NCI-H774 (cell line): ENCODE measurements at regions not wholly inside any gene's neighbourhood (a gene's known extent, or its start where the extent isn't known, plus 50 kb on each side); places are given as distances from the start of the nearest gene placed in this dataset.

ENCODE experiments used
- DNase-seq: peaks from one replicate; lab custom pipeline; 2025; lab: John Stamatoyannopoulos, UW

- no peak for DNase-seq
These were observed 462.8 kb downstream of the PCDH18 start for GRCh38 chr4:137069473-137069872.

- no peak for DNase-seq
These were observed 464.6 kb downstream of the PCDH18 start for GRCh38 chr4:137067735-137068134.

- no peak for DNase-seq
These were observed 467.0 kb downstream of the PCDH18 start for GRCh38 chr4:137065311-137065710.

- DNase-seq, result no peak
These were observed 468.3 kb downstream of the PCDH18 start for GRCh38 chr4:137063961-137064360.

GRCh38 chr4:137043184-137043583 lies 489.1 kb downstream of the PCDH18 start:
- no peak for DNase-seq

GRCh38 chr4:137039370-137039769 lies 492.9 kb downstream of the PCDH18 start:
- DNase-seq, result no peak

- DNase-seq, result no peak
These were observed 500.1 kb downstream of the PCDH18 start for GRCh38 chr4:137032222-137032621.

GRCh38 chr4:137029026-137029425 lies 503.3 kb downstream of the PCDH18 start:
- no peak for DNase-seq

GRCh38 chr4:137025484-137026059 lies 506.7 kb downstream of the PCDH18 start:
- DNase-seq, result no peak

GRCh38 chr4:137015426-137016409 lies 516.6 kb downstream of the PCDH18 start:
- no peak for DNase-seq

GRCh38 chr4:137000432-137000831 lies 531.9 kb downstream of the PCDH18 start:
- DNase-seq, result no peak

- no peak for DNase-seq
These were observed 540.3 kb downstream of the PCDH18 start for GRCh38 chr4:136992032-136992431.

GRCh38 chr4:136985683-136986082 lies 546.6 kb downstream of the PCDH18 start:
- DNase-seq, result no peak

- DNase-seq, result no peak
These were observed 565.2 kb downstream of the PCDH18 start for GRCh38 chr4:136967069-136967468.

- no peak for DNase-seq
These were observed 566.8 kb downstream of the PCDH18 start for GRCh38 chr4:136965478-136965877.

- DNase-seq, result no peak
These were observed 569.4 kb downstream of the PCDH18 start for GRCh38 chr4:136962868-136963267.

GRCh38 chr4:136946307-136946907 lies 585.9 kb downstream of the PCDH18 start:
- no peak for DNase-seq

- no peak for DNase-seq
These were observed 592.5 kb downstream of the PCDH18 start for GRCh38 chr4:136939781-136940180.

- DNase-seq, result no peak
These were observed 596.4 kb downstream of the PCDH18 start for GRCh38 chr4:136935871-136936270.

GRCh38 chr4:136935305-136935704 lies 597.0 kb downstream of the PCDH18 start:
- DNase-seq, result no peak

GRCh38 chr4:136934601-136935000 lies 597.7 kb downstream of the PCDH18 start:
- DNase-seq, result no peak

- no peak for DNase-seq
These were observed 600.5 kb downstream of the PCDH18 start for GRCh38 chr4:136931781-136932180.

GRCh38 chr4:136928957-136929411 lies 603.3 kb downstream of the PCDH18 start:
- no peak for DNase-seq
